DMS53 treated with DMSO at 0.1 percent for 48 hours (cell line): ENCODE measurements at regions not wholly inside any gene's neighbourhood (a gene's known extent, or its start where the extent isn't known, plus 50 kb on each side); places are given as distances from the start of the nearest gene placed in this dataset.
"Not testable (repeated sequence)": the region's sequence is repeated elsewhere in the genome, so short reads cannot be mapped to it uniquely, and the experiment has no call there.

Experiments
- DNase-seq: peaks from one replicate; lab custom pipeline; 2025; ENCODE audit not compliant: unreplicated experiment; lab: John Stamatoyannopoulos, UW

- no peak for DNase-seq
Measured at GRCh38 chr10:8659982-8660381, 605.5 kb downstream of the GATA3 start.

- no peak for DNase-seq
Measured at GRCh38 chr10:8661886-8662285, 607.4 kb downstream of the GATA3 start.

- DNase-seq = no peak
Measured at GRCh38 chr10:8663131-8663530, 608.6 kb downstream of the GATA3 start.

GRCh38 chr10:8665322-8665721 is 610.8 kb downstream of the GATA3 start:
- DNase-seq = no peak

- no peak for DNase-seq
Measured at GRCh38 chr10:8670461-8670860, 616.0 kb downstream of the GATA3 start.

GRCh38 chr10:8674230-8674629 is 619.7 kb downstream of the GATA3 start:
- DNase-seq = no peak

- DNase-seq = no peak
Measured at GRCh38 chr10:8677642-8678041, 623.2 kb downstream of the GATA3 start.

- DNase-seq = not testable (repeated sequence)
Measured at GRCh38 chr10:8684916-8685315, 630.4 kb downstream of the GATA3 start.

- no peak for DNase-seq
Measured at GRCh38 chr10:8688881-8689280, 634.4 kb downstream of the GATA3 start.

- no peak for DNase-seq
Measured at GRCh38 chr10:8691498-8692017, 637.1 kb downstream of the GATA3 start.

- not testable (repeated sequence) for DNase-seq
Measured at GRCh38 chr10:8693635-8694034, 639.1 kb downstream of the GATA3 start.

GRCh38 chr10:8696746-8697145 is 642.3 kb downstream of the GATA3 start:
- no peak for DNase-seq

- DNase-seq = no peak
Measured at GRCh38 chr10:8700689-8701088, 646.2 kb downstream of the GATA3 start.

GRCh38 chr10:8702181-8702580 is 647.7 kb downstream of the GATA3 start:
- no peak for DNase-seq

- no peak for DNase-seq
Measured at GRCh38 chr10:8705415-8705814, 650.9 kb downstream of the GATA3 start.

- no peak for DNase-seq
Measured at GRCh38 chr10:8712656-8713055, 658.2 kb downstream of the GATA3 start.

GRCh38 chr10:8719971-8720370 is 665.5 kb downstream of the GATA3 start:
- DNase-seq = no peak

GRCh38 chr10:8721650-8722049 is 667.2 kb downstream of the GATA3 start:
- DNase-seq = no peak

GRCh38 chr10:8722835-8723234 is 668.3 kb downstream of the GATA3 start:
- DNase-seq = no peak

- DNase-seq = no peak
Measured at GRCh38 chr10:8725343-8725742, 670.9 kb downstream of the GATA3 start.

- no peak for DNase-seq
Measured at GRCh38 chr10:8726084-8726778, 671.7 kb downstream of the GATA3 start.

GRCh38 chr10:8726779-8727084 is 672.2 kb downstream of the GATA3 start:
- DNase-seq = no peak
